Loucy (cell line): ENCODE measurements at regions not wholly inside any gene's neighbourhood (a gene's known extent, or its start where the extent isn't known, plus 50 kb on each side); places are given as distances from the start of the nearest gene placed in this dataset.

Experiments
- H2AFZ ChIP-seq: fragments of 200-600 bp; sonication (generic); 2 replicates; pipeline ENCODE4 v1.6.0; 2016; ENCODE audit warnings: antibody characterized with exemption, mild to moderate bottlenecking, low read length, moderate library complexity
- H3F3A ChIP-seq: fragments of 200-600 bp; 2 replicates; pipeline ENCODE4 v1.6.0; 2016; ENCODE audit warnings: antibody characterized with exemption, low read depth, mild to moderate bottlenecking
- H3K27me3 ChIP-seq: fragments of 200-600 bp; sonication (generic); 2 replicates; pipeline ENCODE4 v1.6.1; 2014; ENCODE audit warnings: low read length, mild to moderate bottlenecking; ENCODE audit not compliant: insufficient read depth, poor library complexity, severe bottlenecking
- H3K36me3 ChIP-seq: fragments of 200-600 bp; sonication (generic); 2 replicates; pipeline ENCODE4 v1.6.1; 2016; ENCODE audit warnings: low read length; ENCODE audit not compliant: insufficient read depth
- H3K4me1 ChIP-seq: fragments of 200-600 bp; sonication (generic); 2 replicates; pipeline ENCODE4 v1.5.1; 2014; ENCODE audit warnings: low read length, mild to moderate bottlenecking; ENCODE audit not compliant: insufficient read depth, poor library complexity, severe bottlenecking
- H3K4me2 ChIP-seq: fragments of 200-600 bp; sonication (generic); 2 replicates; pipeline ENCODE4 v1.6.0; 2014; ENCODE audit warnings: antibody characterized with exemption, low read length, low read depth, mild to moderate bottlenecking; ENCODE audit not compliant: poor library complexity, severe bottlenecking
- H3K4me3 ChIP-seq: fragments of 200-600 bp; sonication (generic); 2 replicates; pipeline ENCODE4 v1.5.1; 2014; ENCODE audit warnings: low read length, mild to moderate bottlenecking, mixed read lengths; ENCODE audit not compliant: poor library complexity, severe bottlenecking
- H3K79me2 ChIP-seq: fragments of 200-600 bp; sonication (generic); 2 replicates; pipeline ENCODE4 v1.6.1; 2014; ENCODE audit warnings: low read length; ENCODE audit not compliant: insufficient read depth
- H3K9ac ChIP-seq: fragments of 200-600 bp; sonication (generic); 2 replicates; pipeline ENCODE4 v1.6.0; 2014; ENCODE audit warnings: mild to moderate bottlenecking, low read depth, low read length, moderate library complexity; ENCODE audit not compliant: poor library complexity, severe bottlenecking
- H3K9me2 ChIP-seq: fragments of 200-600 bp; sonication (generic); replicated peaks from 2 replicates; pipeline ENCODE4 v1.6.1; 2016; ENCODE audit warnings: low read depth, low read length, mixed read lengths
- H3K9me3 ChIP-seq: fragments of 200-600 bp; sonication (generic); 2 replicates; pipeline ENCODE4 v1.6.1; 2014; ENCODE audit warnings: mild to moderate bottlenecking, antibody characterized with exemption, low read length, low read depth; ENCODE audit not compliant: insufficient read depth
- H4K20me1 ChIP-seq: fragments of 200-600 bp; sonication (generic); 2 replicates; pipeline ENCODE4 v1.6.0; 2014; ENCODE audit warnings: antibody characterized with exemption, low read length, mild to moderate bottlenecking; ENCODE audit not compliant: insufficient read depth, poor library complexity, severe bottlenecking
- CTCF ChIP-seq: fragments of 200-600 bp; sonication (generic); conservative IDR thresholded peaks from 2 replicates; pipeline ENCODE4 v1.5.1; 2014; ENCODE audit warnings: mild to moderate bottlenecking, antibody characterized with exemption, low read length
- EZH2phosphoT487 ChIP-seq: fragments of 200-600 bp; IDR thresholded peaks from 2 replicates; pipeline ENCODE4 v1.6.1; 2018; ENCODE audit warnings: antibody characterized with exemption, mild to moderate bottlenecking, moderate library complexity, borderline replicate concordance

- Histone ChIP-seq H3K36me3 (no peaks in the 10 kb centered on the region), H3K9me3 (no peaks in the 10 kb centered on the region), H3K79me2 (no peaks in the 10 kb centered on the region), H4K20me1 (no peaks in the 10 kb centered on the region), H3K9me2 (no peaks in the 10 kb centered on the region), H3K4me2 (no peak overlapping the region), H3K27me3 (no peaks in the 10 kb centered on the region), H3K4me3 (no peak overlapping the region), H2AFZ (no peak overlapping the region), H3F3A (no peaks in the 10 kb centered on the region), H3K4me1 (no peaks in the 10 kb centered on the region), H3K9ac (no peak overlapping the region)
- TF ChIP-seq CTCF (no peak), EZH2phosphoT487 (no peak)
Observed at GRCh38 chr1:88276163-88276562, 407.9 kb upstream of the PKN2 start.

- Histone ChIP-seq H3K9me2 (no peaks in the 10 kb centered on the region), H3F3A (no peaks in the 10 kb centered on the region), H3K27me3 (no peaks in the 10 kb centered on the region), H3K9ac (no peak overlapping the region), H4K20me1 (no peaks in the 10 kb centered on the region), H3K4me3 (no peak overlapping the region), H3K4me1 (no peaks in the 10 kb centered on the region), H3K4me2 (no peak overlapping the region), H3K79me2 (no peaks in the 10 kb centered on the region), H3K9me3 (no peaks in the 10 kb centered on the region), H2AFZ (no peak overlapping the region), H3K36me3 (no peaks in the 10 kb centered on the region)
- TF ChIP-seq CTCF, result no peak
- TF ChIP-seq EZH2phosphoT487, result no peak
Observed at GRCh38 chr1:88284066-88284465, 400.0 kb upstream of the PKN2 start.

GRCh38 chr1:88284666-88285366 lies 399.3 kb upstream of the PKN2 start:
- Histone ChIP-seq H3K27me3 (no peaks in the 10 kb centered on the region), H2AFZ (no peak overlapping the region), H3K9ac (no peak overlapping the region), H3K9me2 (no peaks in the 10 kb centered on the region), H3K4me2 (no peak overlapping the region), H4K20me1 (no peaks in the 10 kb centered on the region), H3K36me3 (no peaks in the 10 kb centered on the region), H3K4me1 (no peaks in the 10 kb centered on the region), H3K79me2 (no peaks in the 10 kb centered on the region), H3K4me3 (no peak overlapping the region), H3K9me3 (no peaks in the 10 kb centered on the region), H3F3A (no peaks in the 10 kb centered on the region)
- TF ChIP-seq EZH2phosphoT487, result no peak

GRCh38 chr1:88286716-88287115 lies 397.4 kb upstream of the PKN2 start:
- H3K9me3 ChIP-seq, result no peaks in the 10 kb centered on the region

More at GRCh38 chr1:88286716-88287115, 397.4 kb upstream of the PKN2 start:
- no peaks in the 10 kb centered on the region for H3K9me2 ChIP-seq
- H3K27me3 ChIP-seq, result no peaks in the 10 kb centered on the region
- H3K4me3 ChIP-seq, result no peak overlapping the region
- no peak overlapping the region for H3K9ac ChIP-seq
- no peak overlapping the region for H3K4me2 ChIP-seq
- H3F3A ChIP-seq, result no peaks in the 10 kb centered on the region
- no peaks in the 10 kb centered on the region for H3K79me2 ChIP-seq
- H3K4me1 ChIP-seq, result no peaks in the 10 kb centered on the region
- H2AFZ ChIP-seq, result no peak overlapping the region
- no peaks in the 10 kb centered on the region for H4K20me1 ChIP-seq
- TF ChIP-seq CTCF (no peak), EZH2phosphoT487 (no peak)
- H3K36me3 ChIP-seq, result no peaks in the 10 kb centered on the region
